CD8-positive, alpha-beta memory T cell (primary cell): ENCODE measurements at regions not wholly inside any gene's neighbourhood (a gene's known extent, or its start where the extent isn't known, plus 50 kb on each side); places are given as distances from the start of the nearest gene placed in this dataset.

Experiments
- CTCF ChIA-PET: fragments of 350-600 bp; sonication (Branson Sonifier 250); formaldehyde crosslinking; loops from one replicate; lab custom pipeline; 2021; ENCODE audit warnings: antibody characterized with exemption; lab: Charles Lee
- POLR2A ChIA-PET: fragments of 350-600 bp; sonication (Branson Sonifier 250); formaldehyde crosslinking; loops from one replicate; lab custom pipeline; 2021; ENCODE audit warnings: antibody characterized with exemption; lab: Charles Lee
- DNase-seq, 5 donors: peaks; one replicate each; pipeline versions ENCODE4 v3.0.0 to v3.0.0-alpha.2; 2020 to 2022; ENCODE audit warnings: mixed read lengths in 1 of 5
- H3K27ac ChIP-seq: one replicate; pipeline ENCODE4 v1.7.0; 2013; ENCODE audit warnings: low read depth, mild to moderate bottlenecking, low read length, moderate library complexity
- H3K27me3 ChIP-seq: 2 replicates; pipeline ENCODE4 v1.7.0; 2013; ENCODE audit warnings: low read length, mild to moderate bottlenecking; ENCODE audit not compliant: insufficient read depth, poor library complexity, severe bottlenecking
- H3K36me3 ChIP-seq: 2 replicates; pipeline ENCODE4 v1.7.0; 2013; ENCODE audit warnings: mild to moderate bottlenecking, low read length, moderate library complexity; ENCODE audit not compliant: insufficient read depth
- H3K4me1 ChIP-seq: 2 replicates; pipeline ENCODE4 v1.7.0; 2013; ENCODE audit warnings: mild to moderate bottlenecking, low read length, moderate library complexity; ENCODE audit not compliant: insufficient read depth
- H3K4me3 ChIP-seq: 2 replicates; pipeline ENCODE4 v1.7.0; 2013; ENCODE audit warnings: mild to moderate bottlenecking, low read length
- H3K9me3 ChIP-seq: 2 replicates; pipeline ENCODE4 v1.7.0; 2013; ENCODE audit warnings: mild to moderate bottlenecking, low read length
- H3K27ac Mint-ChIP-seq, 8 donors: one replicate each; pipeline ENCODE4 v1.8.0; 2020 to 2021; ENCODE audit warnings: mixed read lengths in 8 of 8, mild to moderate bottlenecking in 6 of 8, inconsistent platforms in 3 of 8, moderate library complexity in 3 of 8
- H3K27me3 Mint-ChIP-seq, 2 donors: one replicate each; pipeline ENCODE4 v1.8.0; 2020 to 2021; ENCODE audit warnings: mixed read lengths in 2 of 2, mild to moderate bottlenecking in 1 of 2, moderate library complexity in 1 of 2
- H3K36me3 Mint-ChIP-seq, 3 donors: one replicate each; pipeline ENCODE4 v1.8.0; 2020 to 2021; ENCODE audit warnings: mixed read lengths in 3 of 3, inconsistent platforms in 1 of 3, mild to moderate bottlenecking in 1 of 3
- H3K4me1 Mint-ChIP-seq, 3 donors: one replicate each; pipeline ENCODE4 v1.8.0; 2020 to 2021; ENCODE audit warnings: mixed read lengths in 3 of 3, inconsistent platforms in 1 of 3, mild to moderate bottlenecking in 1 of 3
- H3K4me3 Mint-ChIP-seq, 7 donors: one replicate each; pipeline ENCODE4 v1.8.0; 2020 to 2021; ENCODE audit warnings: mixed read lengths in 7 of 7, mild to moderate bottlenecking in 6 of 7, moderate library complexity in 4 of 7, inconsistent platforms in 2 of 7
- H3K9me3 Mint-ChIP-seq, 5 donors: one replicate each; pipeline ENCODE4 v1.8.0; 2020 to 2022; ENCODE audit warnings: mixed read lengths in 5 of 5, mild to moderate bottlenecking in 3 of 5, moderate library complexity in 2 of 5, inconsistent platforms in 1 of 5

- Histone ChIP-seq H3K36me3 (no peaks in the 10 kb centered on the region), H3K9me3 (no peaks in the 10 kb centered on the region), H3K27ac (no peak overlapping the region), H3K27me3 (no peaks in the 10 kb centered on the region), H3K4me3 (no peak overlapping the region), H3K4me1 (no peaks in the 10 kb centered on the region)
- no peaks in the 10 kb centered on the region for H3K36me3 Mint-ChIP-seq
- CTCF ChIA-PET: no interaction called here
- no peaks in the 10 kb centered on the region for H3K9me3 Mint-ChIP-seq
- no peak overlapping the region for H3K27ac Mint-ChIP-seq
- H3K4me1 Mint-ChIP-seq: no peaks in the 10 kb centered on the region
- no peak overlapping the region for H3K4me3 Mint-ChIP-seq
- H3K27me3 Mint-ChIP-seq: peaks cover 3 to 4% of the 10 kb centered on the region in 2 donors
- DNase-seq: no peak
- POLR2A ChIA-PET: no interaction called here
These were observed 120.4 kb downstream of the NEDD1 start for GRCh38 chr12:97027482-97027881.

GRCh38 chr12:97038131-97038530, 131.1 kb downstream of the NEDD1 start:
- H3K9me3 Mint-ChIP-seq: no peaks in the 10 kb centered on the region
- Histone ChIP-seq H3K27ac (no peak overlapping the region), H3K36me3 (no peaks in the 10 kb centered on the region), H3K9me3 (no peaks in the 10 kb centered on the region), H3K4me3 (no peak overlapping the region), H3K4me1 (no peaks in the 10 kb centered on the region), H3K27me3 (no peaks in the 10 kb centered on the region)
- H3K27me3 Mint-ChIP-seq: peaks cover 0 to 7% of the 10 kb centered on the region in 2 donors
- CTCF ChIA-PET: no interaction called here
- H3K36me3 Mint-ChIP-seq: no peaks in the 10 kb centered on the region
- POLR2A ChIA-PET: no interaction called here
- H3K4me3 Mint-ChIP-seq: no peak overlapping the region
- H3K27ac Mint-ChIP-seq: no peak overlapping the region
- no peaks in the 10 kb centered on the region for H3K4me1 Mint-ChIP-seq
- no peak for DNase-seq

GRCh38 chr12:97038834-97039233, 131.8 kb downstream of the NEDD1 start:
- Histone ChIP-seq H3K4me1 (no peaks in the 10 kb centered on the region), H3K27me3 (no peaks in the 10 kb centered on the region), H3K36me3 (no peaks in the 10 kb centered on the region), H3K4me3 (no peak overlapping the region), H3K27ac (no peak overlapping the region), H3K9me3 (no peaks in the 10 kb centered on the region)
- H3K4me1 Mint-ChIP-seq: no peaks in the 10 kb centered on the region
- no peak overlapping the region for H3K27ac Mint-ChIP-seq
- H3K4me3 Mint-ChIP-seq: no peak overlapping the region
- H3K9me3 Mint-ChIP-seq: no peaks in the 10 kb centered on the region
- CTCF ChIA-PET: no interaction called here
- H3K36me3 Mint-ChIP-seq: no peaks in the 10 kb centered on the region
- no peak for DNase-seq
- POLR2A ChIA-PET: no interaction called here
- H3K27me3 Mint-ChIP-seq: peaks cover 0 to 7% of the 10 kb centered on the region in 2 donors

- no peak for DNase-seq
- H3K36me3 Mint-ChIP-seq: no peaks in the 10 kb centered on the region
- no peaks in the 10 kb centered on the region for H3K4me1 ChIP-seq
- no peaks in the 10 kb centered on the region for H3K9me3 Mint-ChIP-seq
- H3K9me3 ChIP-seq: no peaks in the 10 kb centered on the region
- POLR2A ChIA-PET: no interaction called here
- H3K27me3 Mint-ChIP-seq: peaks cover 3 to 5% of the 10 kb centered on the region in 2 donors
- H3K27me3 ChIP-seq: no peaks in the 10 kb centered on the region
- no peak overlapping the region for H3K27ac ChIP-seq
- H3K36me3 ChIP-seq: no peaks in the 10 kb centered on the region
- no peak overlapping the region for H3K4me3 Mint-ChIP-seq
- CTCF ChIA-PET: no interaction called here
- H3K4me1 Mint-ChIP-seq: no peaks in the 10 kb centered on the region
- no peak overlapping the region for H3K4me3 ChIP-seq
- H3K27ac Mint-ChIP-seq: no peak overlapping the region
These were observed 139.8 kb downstream of the NEDD1 start for GRCh38 chr12:97046901-97047300.

GRCh38 chr12:97047361-97047760, 140.3 kb downstream of the NEDD1 start:
- no peak overlapping the region for H3K4me3 Mint-ChIP-seq
- Histone ChIP-seq H3K9me3 (no peaks in the 10 kb centered on the region), H3K27me3 (no peaks in the 10 kb centered on the region), H3K27ac (no peak overlapping the region), H3K4me3 (no peak overlapping the region), H3K36me3 (no peaks in the 10 kb centered on the region), H3K4me1 (no peaks in the 10 kb centered on the region)
- H3K27me3 Mint-ChIP-seq: peaks cover 3 to 5% of the 10 kb centered on the region in 2 donors
- no peaks in the 10 kb centered on the region for H3K4me1 Mint-ChIP-seq
- H3K9me3 Mint-ChIP-seq: no peaks in the 10 kb centered on the region
- H3K36me3 Mint-ChIP-seq: no peaks in the 10 kb centered on the region
- DNase-seq: no peak
- no peak overlapping the region for H3K27ac Mint-ChIP-seq
- ChIA-PET CTCF (no interaction called here), POLR2A (no interaction called here)

- Histone ChIP-seq H3K9me3 (no peaks in the 10 kb centered on the region), H3K4me1 (no peaks in the 10 kb centered on the region), H3K27me3 (no peaks in the 10 kb centered on the region), H3K4me3 (no peak overlapping the region), H3K27ac (no peak overlapping the region), H3K36me3 (no peaks in the 10 kb centered on the region)
- no peak for DNase-seq
- ChIA-PET CTCF (no interaction called here), POLR2A (no interaction called here)
- no peak overlapping the region for H3K4me3 Mint-ChIP-seq
- peaks cover 3 to 5% of the 10 kb centered on the region in 2 donors for H3K27me3 Mint-ChIP-seq
- no peaks in the 10 kb centered on the region for H3K9me3 Mint-ChIP-seq
- no peaks in the 10 kb centered on the region for H3K36me3 Mint-ChIP-seq
- H3K4me1 Mint-ChIP-seq: no peaks in the 10 kb centered on the region
- H3K27ac Mint-ChIP-seq: no peak overlapping the region
These were observed 141.5 kb downstream of the NEDD1 start for GRCh38 chr12:97048421-97049035.

- Mint-ChIP-seq H3K9me3 (peaks cover 0 to 2% (median 0%) of the 10 kb centered on the region in 5 donors), H3K4me1 (no peaks in the 10 kb centered on the region), H3K27me3 (peaks cover 3 to 11% of the 10 kb centered on the region in 2 donors), H3K4me3 (no peak overlapping the region), H3K27ac (no peak overlapping the region), H3K36me3 (no peaks in the 10 kb centered on the region)
- no peak for DNase-seq
- no peak overlapping the region for H3K27ac ChIP-seq
- POLR2A ChIA-PET: no interaction called here
- no peaks in the 10 kb centered on the region for H3K36me3 ChIP-seq
- no peaks in the 10 kb centered on the region for H3K4me1 ChIP-seq
- H3K27me3 ChIP-seq: no peaks in the 10 kb centered on the region
- no peak overlapping the region for H3K4me3 ChIP-seq
- CTCF ChIA-PET: no interaction called here
- no peaks in the 10 kb centered on the region for H3K9me3 ChIP-seq
These were observed 143.5 kb downstream of the NEDD1 start for GRCh38 chr12:97050509-97050908.

GRCh38 chr12:97051341-97051740, 144.3 kb downstream of the NEDD1 start:
- POLR2A ChIA-PET: no interaction called here
- Histone ChIP-seq H3K9me3 (no peaks in the 10 kb centered on the region), H3K27me3 (no peaks in the 10 kb centered on the region), H3K36me3 (no peaks in the 10 kb centered on the region), H3K27ac (no peak overlapping the region), H3K4me1 (no peaks in the 10 kb centered on the region), H3K4me3 (no peak overlapping the region)
- Mint-ChIP-seq H3K27me3 (peaks cover 3 to 11% of the 10 kb centered on the region in 2 donors), H3K27ac (no peak overlapping the region), H3K4me1 (no peaks in the 10 kb centered on the region), H3K4me3 (no peak overlapping the region), H3K36me3 (no peaks in the 10 kb centered on the region), H3K9me3 (peaks cover 0 to 2% (median 0%) of the 10 kb centered on the region in 5 donors)
- no peak for DNase-seq
- CTCF ChIA-PET: no interaction called here
